CD4-positive, CD25-positive, alpha-beta regulatory T cell (primary cell): ENCODE measurements at regions not wholly inside any gene's neighbourhood (a gene's known extent, or its start where the extent isn't known, plus 50 kb on each side); places are given as distances from the start of the nearest gene placed in this dataset.
A peak's percentile ranks its signal among the peaks of the same experiment; 100 is the strongest.

Experiments used
- ATAC-seq, 2 donors: fragments of 150-1000 bp; cut with Tn5 transposase; one replicate each; pipeline ENCODE4 v1.10.0; 2021; ENCODE audit warnings: low read depth in 2 of 2, moderate number of reproducible peaks in 2 of 2, moderate library complexity in 1 of 2
- DNase-seq, 3 donors: peaks; one replicate each; pipeline versions ENCODE4 v3.0.0 to v3.0.0-alpha.2; 2012 to 2022; ENCODE audit warnings: mixed read lengths in 1 of 3
- H3K27ac ChIP-seq: one replicate; pipeline ENCODE4 v1.7.0; 2013; ENCODE audit warnings: mild to moderate bottlenecking, low read length; ENCODE audit not compliant: insufficient read depth, poor library complexity, severe bottlenecking
- H3K27me3 ChIP-seq: one replicate; pipeline ENCODE4 v1.7.0; 2013; ENCODE audit warnings: low read length; ENCODE audit not compliant: control insufficient read depth, insufficient read depth
- H3K36me3 ChIP-seq: one replicate; pipeline ENCODE4 v1.7.0; 2013; ENCODE audit warnings: mild to moderate bottlenecking, low read length, moderate library complexity; ENCODE audit not compliant: control insufficient read depth, insufficient read depth
- H3K4me1 ChIP-seq: 2 replicates; pipeline ENCODE4 v1.7.0; 2013; ENCODE audit warnings: mild to moderate bottlenecking, low read length; ENCODE audit not compliant: insufficient read depth, control insufficient read depth, poor library complexity, severe bottlenecking
- H3K4me3 ChIP-seq: one replicate; pipeline ENCODE4 v1.7.0; 2013; ENCODE audit warnings: low read depth, mild to moderate bottlenecking, low read length, moderate library complexity
- H3K9me3 ChIP-seq, 2 experiments: 1 replicate in 1 of 2; 2 replicates in 1 of 2; pipeline ENCODE4 v1.7.0; 2013; ENCODE audit warnings: low read length in 2 of 2, mild to moderate bottlenecking in 1 of 2, moderate library complexity in 1 of 2; ENCODE audit not compliant: control insufficient read depth in 2 of 2
- H3K27ac Mint-ChIP-seq, 3 donors: one replicate each; pipeline ENCODE4 v1.8.0; 2020 to 2022; ENCODE audit warnings: mild to moderate bottlenecking in 3 of 3, mixed read lengths in 3 of 3, moderate library complexity in 2 of 3
- H3K27me3 Mint-ChIP-seq: one replicate; pipeline ENCODE4 v1.8.0; 2022; ENCODE audit warnings: mild to moderate bottlenecking, mixed read lengths
- H3K36me3 Mint-ChIP-seq: one replicate; pipeline ENCODE4 v1.8.0; 2020; ENCODE audit warnings: mixed read lengths
- H3K4me1 Mint-ChIP-seq, 4 donors: one replicate each; pipeline ENCODE4 v1.8.0; 2020 to 2022; ENCODE audit warnings: mixed read lengths in 4 of 4, mild to moderate bottlenecking in 1 of 4
- H3K4me3 Mint-ChIP-seq, 4 donors: one replicate each; pipeline ENCODE4 v1.8.0; 2020 to 2022; ENCODE audit warnings: mild to moderate bottlenecking in 4 of 4, mixed read lengths in 4 of 4, moderate library complexity in 3 of 4
- H3K9me3 Mint-ChIP-seq, 7 donors: one replicate each; pipeline ENCODE4 v1.8.0; 2020 to 2022; ENCODE audit warnings: mixed read lengths in 7 of 7, mild to moderate bottlenecking in 3 of 7, moderate library complexity in 2 of 7

GRCh38 chr9:29211580-29212396, 1638.5 kb upstream of the C9orf72 start:
- ATAC-seq: peak in 1 of 2 donors; percentile 34
- Mint-ChIP-seq H3K27me3 (peaks cover 51% of the 10 kb centered on the region), H3K4me3 (peak overlapping the region in 2 of 4 donors; percentile 39 to 40), H3K36me3 (no peaks in the 10 kb centered on the region), H3K27ac (no peak overlapping the region), H3K9me3 (peaks cover 0 to 3% (median 0%) of the 10 kb centered on the region in 7 donors), H3K4me1 (peaks cover 0 to 19% (median 0%) of the 10 kb centered on the region in 4 donors)
- H3K27me3 ChIP-seq: peaks cover 5% of the 10 kb centered on the region
- no peaks in the 10 kb centered on the region for H3K9me3 ChIP-seq
- peak in 2 of 3 donors; percentile 21 to 34 for DNase-seq
- H3K27ac ChIP-seq: no peak overlapping the region
- peaks cover 14% of the 10 kb centered on the region for H3K4me1 ChIP-seq
- H3K4me3 ChIP-seq: no peak overlapping the region
- no peaks in the 10 kb centered on the region for H3K36me3 ChIP-seq

DNA sequence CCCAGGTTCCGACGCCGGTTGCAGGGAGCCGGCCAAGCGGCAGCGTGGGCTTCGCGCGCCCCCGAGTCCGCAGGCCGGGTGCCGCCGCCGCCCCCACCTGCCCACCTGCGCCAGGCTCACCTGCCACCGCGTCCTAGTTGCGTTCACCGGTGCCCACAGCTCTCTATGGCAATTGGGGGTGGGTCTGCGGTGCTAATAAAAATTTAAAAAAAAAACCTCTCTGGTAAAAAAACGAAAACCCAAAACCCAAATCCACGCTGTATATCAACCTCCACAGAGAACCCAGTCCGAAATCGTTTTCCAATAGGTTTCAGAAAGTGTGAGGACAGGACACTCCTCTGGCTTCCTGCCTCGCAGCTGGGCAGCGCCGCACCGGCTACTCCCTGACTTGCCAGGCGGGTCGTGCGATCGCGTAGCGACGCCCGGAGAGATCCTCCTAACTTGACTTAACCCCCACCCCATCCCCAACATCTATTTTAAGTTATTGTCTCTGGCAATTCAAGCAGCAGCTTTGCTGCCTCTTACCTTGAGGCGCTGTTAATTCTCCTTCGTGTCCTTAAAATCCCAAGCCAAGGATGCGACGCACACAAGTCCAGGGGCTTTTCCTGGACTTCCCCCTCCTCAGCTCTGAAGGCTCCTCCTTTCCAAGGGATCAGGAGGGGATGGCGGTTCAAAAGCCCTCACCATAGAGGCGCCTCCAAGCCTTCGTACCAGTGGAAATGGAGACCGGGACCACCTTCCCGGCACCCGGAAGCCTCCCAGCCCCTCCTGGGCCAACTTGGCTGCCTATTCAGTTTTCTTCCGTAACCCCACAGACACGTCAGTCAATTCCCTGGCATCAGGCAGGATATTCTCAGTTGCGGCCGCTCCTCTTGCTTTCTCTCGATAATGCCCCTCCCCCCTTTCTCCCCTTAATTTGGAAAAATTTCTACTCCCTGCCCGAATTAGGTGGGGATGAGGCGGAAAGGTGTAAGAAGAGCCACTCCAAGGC, 1639.4 kb upstream of the C9orf72 start:
- Mint-ChIP-seq H3K27me3 (peaks cover 51% of the 10 kb centered on the region), H3K9me3 (peaks cover 0 to 3% (median 0%) of the 10 kb centered on the region in 7 donors), H3K36me3 (no peaks in the 10 kb centered on the region), H3K4me3 (peak overlapping the region in 2 of 4 donors; percentile 41 to 77), H3K27ac (no peak overlapping the region), H3K4me1 (peaks cover 0 to 19% (median 0%) of the 10 kb centered on the region in 4 donors)
- H3K9me3 ChIP-seq: no peaks in the 10 kb centered on the region
- H3K4me1 ChIP-seq: peaks cover 14% of the 10 kb centered on the region
- DNase-seq: no peak
- no peak overlapping the region for H3K27ac ChIP-seq
- no peaks in the 10 kb centered on the region for H3K36me3 ChIP-seq
- peaks cover 5% of the 10 kb centered on the region for H3K27me3 ChIP-seq
- no peak for ATAC-seq
- no peak overlapping the region for H3K4me3 ChIP-seq

- Histone ChIP-seq H3K27ac (no peak within 1 kb of the TSS), H3K4me3 (no peak within 1 kb of the TSS), H3K4me1 (peaks cover 14% of the 10 kb centered on the region), H3K36me3 (no peaks in the 10 kb centered on the region), H3K27me3 (peaks cover 5% of the 10 kb centered on the region), H3K9me3 (no peaks in the 10 kb centered on the region)
- Mint-ChIP-seq H3K4me1 (peaks cover 0 to 19% (median 0%) of the 10 kb centered on the region in 4 donors), H3K27ac (no peak within 1 kb of the TSS), H3K27me3 (peaks cover 51% of the 10 kb centered on the region), H3K4me3 (peak within 1 kb of the TSS in 2 of 4 donors; percentile 41 to 77), H3K36me3 (no peaks in the 10 kb centered on the region), H3K9me3 (peaks cover 0 to 3% (median 0%) of the 10 kb centered on the region in 7 donors)
- no peak for DNase-seq
- ATAC-seq: no peak
These were observed 1640.3 kb upstream of the C9orf72 start, which contains the start of gene LINGO2 for GRCh38 chr9:29213417-29214153. Gene LINGO2 (minus strand): TSS chr9:29213601.

GRCh38 chr9:29214154-29214689, 1640.9 kb upstream of the C9orf72 start:
- H3K27ac ChIP-seq: no peak overlapping the region
- Mint-ChIP-seq H3K4me3 (no peak overlapping the region), H3K9me3 (peaks cover 0 to 3% (median 0%) of the 10 kb centered on the region in 7 donors), H3K27ac (no peak overlapping the region), H3K36me3 (no peaks in the 10 kb centered on the region), H3K4me1 (peaks cover 0 to 19% (median 0%) of the 10 kb centered on the region in 4 donors), H3K27me3 (peaks cover 47% of the 10 kb centered on the region)
- peaks cover 14% of the 10 kb centered on the region for H3K4me1 ChIP-seq
- H3K9me3 ChIP-seq: no peaks in the 10 kb centered on the region
- no peak overlapping the region for H3K4me3 ChIP-seq
- DNase-seq: no peak
- peaks cover 5% of the 10 kb centered on the region for H3K27me3 ChIP-seq
- ATAC-seq: no peak
- H3K36me3 ChIP-seq: no peaks in the 10 kb centered on the region

GRCh38 chr9:29214690-29215253, 1641.5 kb upstream of the C9orf72 start:
- H3K27ac Mint-ChIP-seq: no peak overlapping the region
- Histone ChIP-seq H3K9me3 (no peaks in the 10 kb centered on the region), H3K27me3 (peaks cover 5% of the 10 kb centered on the region), H3K4me1 (peaks cover 14% of the 10 kb centered on the region), H3K4me3 (no peak overlapping the region), H3K36me3 (no peaks in the 10 kb centered on the region), H3K27ac (no peak overlapping the region)
- DNase-seq: no peak
- peaks cover 0 to 19% (median 0%) of the 10 kb centered on the region in 4 donors for H3K4me1 Mint-ChIP-seq
- H3K4me3 Mint-ChIP-seq: no peak overlapping the region
- peaks cover 0 to 3% (median 0%) of the 10 kb centered on the region in 7 donors for H3K9me3 Mint-ChIP-seq
- no peak for ATAC-seq
- H3K36me3 Mint-ChIP-seq: no peaks in the 10 kb centered on the region
- peaks cover 47% of the 10 kb centered on the region for H3K27me3 Mint-ChIP-seq

GRCh38 chr9:29217966-29218365, 1644.7 kb upstream of the C9orf72 start:
- Mint-ChIP-seq H3K27me3 (peaks cover 23% of the 10 kb centered on the region), H3K27ac (no peak overlapping the region), H3K4me3 (no peak overlapping the region), H3K36me3 (no peaks in the 10 kb centered on the region), H3K9me3 (peaks cover 0 to 3% (median 0%) of the 10 kb centered on the region in 7 donors), H3K4me1 (peaks cover 0 to 5% (median 0%) of the 10 kb centered on the region in 4 donors)
- peaks cover 3% of the 10 kb centered on the region for H3K4me1 ChIP-seq
- H3K9me3 ChIP-seq: no peaks in the 10 kb centered on the region
- H3K36me3 ChIP-seq: no peaks in the 10 kb centered on the region
- H3K4me3 ChIP-seq: no peak overlapping the region
- H3K27ac ChIP-seq: no peak overlapping the region
- H3K27me3 ChIP-seq: no peaks in the 10 kb centered on the region
- ATAC-seq (no peak), DNase-seq (no peak)
